ENCODE measurements at regions not wholly inside any gene's neighbourhood (a gene's known extent, or its start where the extent isn't known, plus 50 kb on each side); places are given as distances from the start of the nearest gene placed in this dataset.

- H3K4me3 ChIP-seq (ENCODE audit: low read depth, low read length), result no peak overlapping the region
- TF ChIP-seq CTCF (IDR thresholded peaks at IDR 0.05; ENCODE audit: insufficient read depth, low read length, poor library complexity, severe bottlenecking), result no peak
- no peaks in the 10 kb centered on the region for H3K27me3 ChIP-seq (ENCODE audit: control insufficient read depth, insufficient read depth, low read length)
- H3K36me3 ChIP-seq (ENCODE audit: control insufficient read depth, insufficient read depth, low read length), result no peaks in the 10 kb centered on the region
- no peak for DNase-seq (ENCODE audit: low read depth)
Observed at GRCh38 chr6:27076116-27076515, 171.4 kb upstream of the PRSS16 start.

GRCh38 chr6:27078734-27079357 lies 168.7 kb upstream of the PRSS16 start:
- TF ChIP-seq CTCF (IDR thresholded peaks at IDR 0.05; ENCODE audit: insufficient read depth, low read length, poor library complexity, severe bottlenecking), result peak; percentile 63
- H3K36me3 ChIP-seq (ENCODE audit: control insufficient read depth, insufficient read depth, low read length), result no peaks in the 10 kb centered on the region
- peak; percentile 18 for DNase-seq (ENCODE audit: low read depth)
- peak overlapping the region; percentile 21 for H3K4me3 ChIP-seq (ENCODE audit: low read depth, low read length)
- peaks cover 4% of the 10 kb centered on the region for H3K27me3 ChIP-seq (ENCODE audit: control insufficient read depth, insufficient read depth, low read length)

- H3K27me3 ChIP-seq (ENCODE audit: control insufficient read depth, insufficient read depth, low read length), result peaks cover 4% of the 10 kb centered on the region
- TF ChIP-seq CTCF (IDR thresholded peaks at IDR 0.05; ENCODE audit: insufficient read depth, low read length, poor library complexity, severe bottlenecking), result no peak
- H3K4me3 ChIP-seq (ENCODE audit: low read depth, low read length), result no peak overlapping the region
- H3K36me3 ChIP-seq (ENCODE audit: control insufficient read depth, insufficient read depth, low read length), result no peaks in the 10 kb centered on the region
- DNase-seq (ENCODE audit: low read depth), result no peak
Observed at GRCh38 chr6:27081188-27081587, 166.3 kb upstream of the PRSS16 start.

- Histone ChIP-seq H3K4me3 (ENCODE audit: low read depth, low read length) (no peak overlapping the region), H3K27me3 (ENCODE audit: control insufficient read depth, insufficient read depth, low read length) (peaks cover 4% of the 10 kb centered on the region), H3K36me3 (ENCODE audit: control insufficient read depth, insufficient read depth, low read length) (no peaks in the 10 kb centered on the region)
- no peak for TF ChIP-seq CTCF (IDR thresholded peaks at IDR 0.05; ENCODE audit: insufficient read depth, low read length, poor library complexity, severe bottlenecking)
- DNase-seq (ENCODE audit: low read depth), result no peak
Observed at GRCh38 chr6:27081931-27082330, 165.6 kb upstream of the PRSS16 start.

- Histone ChIP-seq H3K36me3 (ENCODE audit: control insufficient read depth, insufficient read depth, low read length) (no peaks in the 10 kb centered on the region), H3K4me3 (ENCODE audit: low read depth, low read length) (no peak overlapping the region)
- TF ChIP-seq CTCF (IDR thresholded peaks at IDR 0.05; ENCODE audit: insufficient read depth, low read length, poor library complexity, severe bottlenecking), result no peak
Observed at GRCh38 chr6:27088068-27088467, 159.4 kb upstream of the PRSS16 start.

GRCh38 chr6:27091661-27092315 lies 155.7 kb upstream of the PRSS16 start:
- H3K36me3 ChIP-seq (ENCODE audit: control insufficient read depth, insufficient read depth, low read length), result no peaks in the 10 kb centered on the region
- no peak for TF ChIP-seq CTCF (IDR thresholded peaks at IDR 0.05; ENCODE audit: insufficient read depth, low read length, poor library complexity, severe bottlenecking)
- H3K4me3 ChIP-seq (ENCODE audit: low read depth, low read length), result peak overlapping the region; percentile 44
- H3K27me3 ChIP-seq (ENCODE audit: control insufficient read depth, insufficient read depth, low read length), result no peaks in the 10 kb centered on the region
- peak; percentile 51 for DNase-seq (ENCODE audit: low read depth)

More at GRCh38 chr6:27088068-27088467, 159.4 kb upstream of the PRSS16 start:
- no peak for DNase-seq (ENCODE audit: low read depth)
- no peaks in the 10 kb centered on the region for H3K27me3 ChIP-seq (ENCODE audit: control insufficient read depth, insufficient read depth, low read length)
